ENCODE measurements at regions not wholly inside any gene's neighbourhood (a gene's known extent, or its start where the extent isn't known, plus 50 kb on each side); places are given as distances from the start of the nearest gene placed in this dataset.

DNA sequence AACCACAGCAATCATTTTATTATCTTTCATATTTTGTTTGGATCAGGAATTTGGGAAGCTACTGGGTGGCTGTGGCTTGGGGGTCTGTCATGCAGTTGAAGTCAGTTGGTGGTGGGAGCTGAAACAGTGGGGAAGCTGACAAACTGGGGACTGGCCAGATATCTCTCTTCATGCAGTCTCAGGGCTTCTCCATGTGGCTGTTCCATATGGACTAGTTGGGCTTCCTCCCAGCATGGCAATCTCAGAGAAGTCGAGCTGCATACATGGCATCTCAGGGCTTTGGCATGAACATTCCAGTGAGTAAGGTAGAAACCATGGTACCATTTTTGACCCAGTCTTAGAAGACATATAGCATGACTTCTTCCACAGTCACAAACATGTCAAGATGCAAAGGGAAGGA is 274.8 kb downstream of the ENC1 start:
- H4K20me1 ChIP-seq (ENCODE audit: insufficient read depth) = no peaks in the 10 kb centered on the region
- H3K79me2 ChIP-seq (ENCODE audit: insufficient read depth, low read length) = no peaks in the 10 kb centered on the region
- no peaks in the 10 kb centered on the region for H3K4me1 ChIP-seq (ENCODE audit: control insufficient read depth in 1 of 2, insufficient read depth in 2 of 2, low read length in 2 of 2)
- BruUV-seq (replicated peaks) = no TSS peak
- intact Hi-C loops (cut with micrococcal nuclease) = no loop called here
- ChIA-PET RAD21 (ENCODE audit: low non-redundant PET in 1 of 2, low total read pairs in 2 of 2, uncharacterized antibody in 2 of 2, unreplicated experiment in 2 of 2) (no interaction called here), CTCF (no interaction called here), POLR2A (no interaction called here)
- no peaks in the 10 kb centered on the region for H3K9me3 ChIP-seq (ENCODE audit: control insufficient read depth in 1 of 2, insufficient read depth in 1 of 2, low read depth in 1 of 2, low read length in 2 of 2)
- no peak for TF ChIP-seq ELF1 (IDR thresholded peaks at IDR 0.05; ENCODE audit: borderline replicate concordance, low read depth)
- TF ChIP-seq, protein P1, sequence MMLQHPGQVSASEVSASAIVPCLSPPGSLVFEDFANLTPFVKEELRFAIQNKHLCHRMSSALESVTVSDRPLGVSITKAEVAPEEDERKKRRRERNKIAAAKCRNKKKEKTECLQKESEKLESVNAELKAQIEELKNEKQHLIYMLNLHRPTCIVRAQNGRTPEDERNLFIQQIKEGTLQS (IDR thresholded peaks at IDR 0.05) = no peak
- TF ChIP-seq EZH2phosphoT487 (IDR thresholded peaks at IDR 0.05; ENCODE audit: borderline replicate concordance) = no peak
- TF ChIP-seq EGR1 (IDR thresholded peaks at IDR 0.05; ENCODE audit: low read depth) = no peak
- TF ChIP-seq, protein P2, sequence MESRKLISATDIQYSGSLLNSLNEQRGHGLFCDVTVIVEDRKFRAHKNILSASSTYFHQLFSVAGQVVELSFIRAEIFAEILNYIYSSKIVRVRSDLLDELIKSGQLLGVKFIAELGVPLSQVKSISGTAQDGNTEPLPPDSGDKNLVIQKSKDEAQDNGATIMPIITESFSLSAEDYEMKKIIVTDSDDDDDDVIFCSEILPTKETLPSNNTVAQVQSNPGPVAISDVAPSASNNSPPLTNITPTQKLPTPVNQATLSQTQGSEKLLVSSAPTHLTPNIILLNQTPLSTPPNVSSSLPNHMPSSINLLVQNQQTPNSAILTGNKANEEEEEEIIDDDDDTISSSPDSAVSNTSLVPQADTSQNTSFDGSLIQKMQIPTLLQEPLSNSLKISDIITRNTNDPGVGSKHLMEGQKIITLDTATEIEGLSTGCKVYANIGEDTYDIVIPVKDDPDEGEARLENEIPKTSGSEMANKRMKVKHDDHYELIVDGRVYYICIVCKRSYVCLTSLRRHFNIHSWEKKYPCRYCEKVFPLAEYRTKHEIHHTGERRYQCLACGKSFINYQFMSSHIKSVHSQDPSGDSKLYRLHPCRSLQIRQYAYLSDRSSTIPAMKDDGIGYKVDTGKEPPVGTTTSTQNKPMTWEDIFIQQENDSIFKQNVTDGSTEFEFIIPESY (IDR thresholded peaks at IDR 0.05; ENCODE audit: extremely low read depth, insufficient replicate concordance, low read length) = no peak
- TF ChIP-seq JUND (IDR thresholded peaks at IDR 0.05) = no peak
- TF ChIP-seq, protein P3, sequence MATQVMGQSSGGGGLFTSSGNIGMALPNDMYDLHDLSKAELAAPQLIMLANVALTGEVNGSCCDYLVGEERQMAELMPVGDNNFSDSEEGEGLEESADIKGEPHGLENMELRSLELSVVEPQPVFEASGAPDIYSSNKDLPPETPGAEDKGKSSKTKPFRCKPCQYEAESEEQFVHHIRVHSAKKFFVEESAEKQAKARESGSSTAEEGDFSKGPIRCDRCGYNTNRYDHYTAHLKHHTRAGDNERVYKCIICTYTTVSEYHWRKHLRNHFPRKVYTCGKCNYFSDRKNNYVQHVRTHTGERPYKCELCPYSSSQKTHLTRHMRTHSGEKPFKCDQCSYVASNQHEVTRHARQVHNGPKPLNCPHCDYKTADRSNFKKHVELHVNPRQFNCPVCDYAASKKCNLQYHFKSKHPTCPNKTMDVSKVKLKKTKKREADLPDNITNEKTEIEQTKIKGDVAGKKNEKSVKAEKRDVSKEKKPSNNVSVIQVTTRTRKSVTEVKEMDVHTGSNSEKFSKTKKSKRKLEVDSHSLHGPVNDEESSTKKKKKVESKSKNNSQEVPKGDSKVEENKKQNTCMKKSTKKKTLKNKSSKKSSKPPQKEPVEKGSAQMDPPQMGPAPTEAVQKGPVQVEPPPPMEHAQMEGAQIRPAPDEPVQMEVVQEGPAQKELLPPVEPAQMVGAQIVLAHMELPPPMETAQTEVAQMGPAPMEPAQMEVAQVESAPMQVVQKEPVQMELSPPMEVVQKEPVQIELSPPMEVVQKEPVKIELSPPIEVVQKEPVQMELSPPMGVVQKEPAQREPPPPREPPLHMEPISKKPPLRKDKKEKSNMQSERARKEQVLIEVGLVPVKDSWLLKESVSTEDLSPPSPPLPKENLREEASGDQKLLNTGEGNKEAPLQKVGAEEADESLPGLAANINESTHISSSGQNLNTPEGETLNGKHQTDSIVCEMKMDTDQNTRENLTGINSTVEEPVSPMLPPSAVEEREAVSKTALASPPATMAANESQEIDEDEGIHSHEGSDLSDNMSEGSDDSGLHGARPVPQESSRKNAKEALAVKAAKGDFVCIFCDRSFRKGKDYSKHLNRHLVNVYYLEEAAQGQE (IDR thresholded peaks at IDR 0.05; ENCODE audit: low read depth) = no peak
- TF ChIP-seq, protein P4, sequence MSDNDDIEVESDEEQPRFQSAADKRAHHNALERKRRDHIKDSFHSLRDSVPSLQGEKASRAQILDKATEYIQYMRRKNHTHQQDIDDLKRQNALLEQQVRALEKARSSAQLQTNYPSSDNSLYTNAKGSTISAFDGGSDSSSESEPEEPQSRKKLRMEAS (IDR thresholded peaks at IDR 0.05) = no peak
- TF ChIP-seq EZH2 (IDR thresholded peaks at IDR 0.05) = no peak
- TF ChIP-seq SRF (IDR thresholded peaks at IDR 0.05; ENCODE audit: low read depth) = no peak
- no peak for TF ChIP-seq POLR2A (IDR thresholded peaks at IDR 0.05; ENCODE audit: borderline replicate concordance, extremely low read depth, insufficient read depth, insufficient read length)
- ATAC-seq (no peak), DNase-seq (ENCODE audit: low read depth, low spot score) (no peak)
- H3K9ac ChIP-seq (ENCODE audit: low read length) = no peak overlapping the region
- H3K27ac ChIP-seq (ENCODE audit: low read depth, low read length) = no peak overlapping the region
- H3K4me3 ChIP-seq (replicated peaks in 1 of 2; ENCODE audit: low read depth in 1 of 2, low read length in 2 of 2) = no peak overlapping the region
- no peak overlapping the region for H3K4me2 ChIP-seq (ENCODE audit: low read length)
- no peaks in the 10 kb centered on the region for H3K27me3 ChIP-seq (ENCODE audit: insufficient read depth, low read length)
- no peak overlapping the region for H2AFZ ChIP-seq (ENCODE audit: low read depth, low read length, poor library complexity, severe bottlenecking)
- H3K9me2 ChIP-seq (ENCODE audit: insufficient read depth) = no peaks in the 10 kb centered on the region
- H3K36me3 ChIP-seq (ENCODE audit: control insufficient read depth in 1 of 2, insufficient read depth in 2 of 2, low read length in 2 of 2) = no peaks in the 10 kb centered on the region
